ENCODE measurements at regions not wholly inside any gene's neighbourhood (a gene's known extent, or its start where the extent isn't known, plus 50 kb on each side); places are given as distances from the start of the nearest gene placed in this dataset.

- TF ChIP-seq, protein P1, sequence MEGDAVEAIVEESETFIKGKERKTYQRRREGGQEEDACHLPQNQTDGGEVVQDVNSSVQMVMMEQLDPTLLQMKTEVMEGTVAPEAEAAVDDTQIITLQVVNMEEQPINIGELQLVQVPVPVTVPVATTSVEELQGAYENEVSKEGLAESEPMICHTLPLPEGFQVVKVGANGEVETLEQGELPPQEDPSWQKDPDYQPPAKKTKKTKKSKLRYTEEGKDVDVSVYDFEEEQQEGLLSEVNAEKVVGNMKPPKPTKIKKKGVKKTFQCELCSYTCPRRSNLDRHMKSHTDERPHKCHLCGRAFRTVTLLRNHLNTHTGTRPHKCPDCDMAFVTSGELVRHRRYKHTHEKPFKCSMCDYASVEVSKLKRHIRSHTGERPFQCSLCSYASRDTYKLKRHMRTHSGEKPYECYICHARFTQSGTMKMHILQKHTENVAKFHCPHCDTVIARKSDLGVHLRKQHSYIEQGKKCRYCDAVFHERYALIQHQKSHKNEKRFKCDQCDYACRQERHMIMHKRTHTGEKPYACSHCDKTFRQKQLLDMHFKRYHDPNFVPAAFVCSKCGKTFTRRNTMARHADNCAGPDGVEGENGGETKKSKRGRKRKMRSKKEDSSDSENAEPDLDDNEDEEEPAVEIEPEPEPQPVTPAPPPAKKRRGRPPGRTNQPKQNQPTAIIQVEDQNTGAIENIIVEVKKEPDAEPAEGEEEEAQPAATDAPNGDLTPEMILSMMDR (IDR thresholded peaks at IDR 0.05): no peak
- DNase-seq (no peak), ATAC-seq (no peak)
- no peaks in the 10 kb centered on the region for H3K36me3 ChIP-seq (ENCODE audit: low read depth)
- intact Hi-C loops (cut with DNase I, micrococcal nuclease): no loop called here
- H3K4me1 ChIP-seq (ENCODE audit: low read depth): no peaks in the 10 kb centered on the region
- H3K9me3 ChIP-seq: no peaks in the 10 kb centered on the region
- no peak overlapping the region for H3K4me3 ChIP-seq
Observed at GRCh38 chr4:125843947-125844346, 529.2 kb downstream of the FAT4 start.

DNA sequence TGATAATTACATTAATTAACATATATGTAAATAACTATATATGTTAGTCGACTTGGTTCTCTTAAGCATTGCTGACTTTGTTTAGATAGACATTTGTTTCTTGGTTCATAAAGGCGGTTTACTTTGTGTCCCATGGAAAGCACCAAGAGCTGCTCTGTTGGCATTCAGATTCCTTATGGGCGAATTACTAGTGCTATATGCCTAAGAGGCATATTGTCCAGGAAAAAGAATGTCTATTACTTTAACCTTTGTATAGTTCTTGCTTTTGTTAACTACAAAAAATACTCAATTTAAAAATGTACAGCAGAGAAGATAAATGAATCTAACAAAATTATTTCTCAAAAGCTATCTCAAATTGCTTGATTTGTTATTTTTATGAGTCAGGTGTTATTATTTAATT lies 532.8 kb downstream of the FAT4 start:
- ATAC-seq (no peak), DNase-seq (no peak)
- TF ChIP-seq, protein P1 (IDR thresholded peaks at IDR 0.05): no peak
- intact Hi-C loops (cut with DNase I, micrococcal nuclease): no loop called here
- no peaks in the 10 kb centered on the region for H3K36me3 ChIP-seq (ENCODE audit: low read depth)
- H3K4me1 ChIP-seq (ENCODE audit: low read depth): no peaks in the 10 kb centered on the region
- no peak overlapping the region for H3K4me3 ChIP-seq
- no peaks in the 10 kb centered on the region for H3K9me3 ChIP-seq

DNA sequence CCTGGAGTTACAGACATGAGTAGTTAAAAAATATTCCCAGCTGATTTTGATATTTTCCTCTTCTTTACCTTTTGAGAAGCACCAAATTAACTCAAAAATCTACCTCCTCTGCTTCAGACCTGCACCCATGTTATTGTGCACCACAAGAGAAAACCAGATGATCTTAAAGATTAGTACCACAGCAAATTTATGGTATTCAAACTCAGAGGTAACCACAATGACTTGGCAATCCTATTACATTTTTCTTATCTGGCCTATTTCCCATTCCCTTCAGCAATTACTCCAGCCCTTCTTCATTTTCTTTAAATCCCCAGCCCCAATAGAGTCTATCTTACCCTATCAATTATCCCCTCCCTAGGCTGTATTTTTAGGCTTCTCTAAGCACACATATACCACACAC lies 535.1 kb downstream of the FAT4 start:
- intact Hi-C loops (cut with DNase I, micrococcal nuclease): no loop called here
- no peak for ATAC-seq
- H3K4me1 ChIP-seq (ENCODE audit: low read depth): no peaks in the 10 kb centered on the region
- H3K9me3 ChIP-seq: no peaks in the 10 kb centered on the region
- H3K4me3 ChIP-seq: no peak overlapping the region
- no peaks in the 10 kb centered on the region for H3K36me3 ChIP-seq (ENCODE audit: low read depth)
- no peak for DNase-seq
- TF ChIP-seq, protein P1 (IDR thresholded peaks at IDR 0.05): no peak

- DNase-seq (peak in 1 of 3 donors; percentile 18), ATAC-seq (no peak)
- H3K9me3 ChIP-seq: no peaks in the 10 kb centered on the region
- intact Hi-C loops (cut with DNase I, micrococcal nuclease): no loop called here
- TF ChIP-seq, protein P1 (IDR thresholded peaks at IDR 0.05): no peak
- no peak overlapping the region for H3K4me3 ChIP-seq
- H3K4me1 ChIP-seq (ENCODE audit: low read depth): no peaks in the 10 kb centered on the region
- H3K36me3 ChIP-seq (ENCODE audit: low read depth): no peaks in the 10 kb centered on the region
Observed at GRCh38 chr4:125891597-125892258, 577.0 kb downstream of the FAT4 start.

DNA sequence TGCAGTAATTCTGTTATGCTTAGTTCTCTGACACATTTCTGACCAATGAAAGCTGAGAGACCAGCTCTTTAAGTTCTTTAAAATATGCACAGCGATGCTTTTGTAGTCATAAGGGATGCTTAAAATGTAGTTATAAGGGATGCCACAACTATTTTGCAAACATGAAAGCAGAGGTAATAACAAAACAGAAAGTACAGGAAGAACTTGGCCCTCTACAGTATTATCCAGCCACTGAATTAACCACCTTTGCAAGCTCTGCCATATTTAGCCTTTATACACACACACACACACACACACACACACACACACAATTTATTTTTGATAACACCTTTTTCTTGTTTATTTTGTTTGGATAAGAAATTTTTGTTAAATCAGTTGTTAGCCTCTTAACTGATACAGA lies 590.0 kb downstream of the FAT4 start:
- H3K4me3 ChIP-seq: no peak overlapping the region
- no peaks in the 10 kb centered on the region for H3K36me3 ChIP-seq (ENCODE audit: low read depth)
- TF ChIP-seq, protein P1 (IDR thresholded peaks at IDR 0.05): no peak
- ATAC-seq (no peak), DNase-seq (no peak)
- H3K4me1 ChIP-seq (ENCODE audit: low read depth): no peaks in the 10 kb centered on the region
- intact Hi-C loops (cut with DNase I, micrococcal nuclease): no loop called here
- no peaks in the 10 kb centered on the region for H3K9me3 ChIP-seq

DNA sequence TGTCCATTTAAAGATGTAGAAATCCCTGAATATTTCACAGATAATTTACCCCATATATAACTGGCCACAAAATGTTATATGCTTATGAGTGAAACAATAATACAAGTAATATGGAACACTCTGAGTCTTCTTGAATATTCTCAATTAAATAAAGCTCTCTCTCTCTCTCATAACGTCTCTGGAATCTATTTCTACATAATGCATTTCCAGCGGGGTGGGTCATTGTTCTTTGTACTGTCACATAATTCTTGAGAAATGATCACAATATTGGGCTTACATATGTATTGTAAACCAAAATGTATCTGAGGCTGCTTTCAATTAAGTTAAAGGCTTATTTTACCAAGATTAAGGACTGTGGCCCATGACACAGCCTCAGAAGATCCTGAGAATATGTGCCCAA lies 596.3 kb downstream of the FAT4 start:
- DNase-seq (no peak), ATAC-seq (no peak)
- intact Hi-C loops (cut with DNase I, micrococcal nuclease): no loop called here
- TF ChIP-seq, protein P1 (IDR thresholded peaks at IDR 0.05): no peak
- no peaks in the 10 kb centered on the region for H3K36me3 ChIP-seq (ENCODE audit: low read depth)
- H3K9me3 ChIP-seq: no peaks in the 10 kb centered on the region
- H3K4me3 ChIP-seq: no peak overlapping the region
- no peaks in the 10 kb centered on the region for H3K4me1 ChIP-seq (ENCODE audit: low read depth)
